ENCODE measurements at regions not wholly inside any gene's neighbourhood (a gene's known extent, or its start where the extent isn't known, plus 50 kb on each side); places are given as distances from the start of the nearest gene placed in this dataset.

DNA sequence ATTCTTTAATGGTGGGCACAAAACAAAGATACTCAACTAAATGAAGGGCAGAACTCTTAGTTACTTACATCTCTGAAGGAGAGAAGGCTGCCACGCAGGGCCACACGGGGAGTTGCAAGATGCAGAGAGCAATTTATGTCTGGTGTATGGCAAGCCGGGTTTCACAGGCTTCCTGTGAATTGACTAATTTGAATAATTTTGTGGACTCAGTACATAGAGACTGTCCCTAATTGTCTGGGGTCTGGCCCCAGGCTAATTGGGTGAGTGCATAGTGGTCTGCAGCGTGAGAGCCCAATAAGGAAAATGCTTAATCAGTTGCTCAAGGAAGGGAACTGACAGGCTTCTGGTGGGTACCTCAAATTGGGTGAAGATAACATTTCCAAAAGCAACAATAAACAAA, 205.7 kb downstream of the OTOR start:
- Histone ChIP-seq H3K9me3 (ENCODE audit: insufficient read depth, low read depth, low read length) (no peaks in the 10 kb centered on the region), H4K20me1 (ENCODE audit: insufficient read depth, low read length) (no peaks in the 10 kb centered on the region), H3K4me1 (ENCODE audit: insufficient read depth, low read length) (no peaks in the 10 kb centered on the region), H3K27me3 (ENCODE audit: insufficient read depth, low read length) (no peaks in the 10 kb centered on the region), H2AFZ (ENCODE audit: low read depth, low read length) (no peak overlapping the region), H3K27ac (ENCODE audit: low read depth, low read length) (no peak overlapping the region), H3K4me2 (ENCODE audit: low read length) (no peak overlapping the region), H3K36me3 (ENCODE audit: insufficient read depth, low read length) (no peaks in the 10 kb centered on the region), H3K9ac (ENCODE audit: low read length) (no peak overlapping the region), H3K79me2 (ENCODE audit: insufficient read depth, low read length) (no peaks in the 10 kb centered on the region), H3K4me3 (ENCODE audit: insufficient read depth, low read depth, low read length) (no peak overlapping the region)
- DNase-seq (ENCODE audit: low read depth) (no peak), FAIRE-seq (no peak)
- Mint-ChIP-seq H3K4me1 (ENCODE audit: low read depth, unreplicated experiment) (peaks cover 18% of the 10 kb centered on the region), H3K36me3 (ENCODE audit: low read depth, unreplicated experiment) (no peaks in the 10 kb centered on the region), H3K27ac (ENCODE audit: unreplicated experiment) (peak overlapping the region; percentile 87), H3K9me3 (ENCODE audit: unreplicated experiment) (peaks cover 6% of the 10 kb centered on the region), H3K4me3 (ENCODE audit: unreplicated experiment) (no peak overlapping the region), H3K27me3 (ENCODE audit: low read depth, unreplicated experiment) (no peaks in the 10 kb centered on the region)
- no peak for TF ChIP-seq EZH2 (IDR thresholded peaks at IDR 0.05; ENCODE audit: insufficient read depth, low read length)
- TF ChIP-seq, protein P1, sequence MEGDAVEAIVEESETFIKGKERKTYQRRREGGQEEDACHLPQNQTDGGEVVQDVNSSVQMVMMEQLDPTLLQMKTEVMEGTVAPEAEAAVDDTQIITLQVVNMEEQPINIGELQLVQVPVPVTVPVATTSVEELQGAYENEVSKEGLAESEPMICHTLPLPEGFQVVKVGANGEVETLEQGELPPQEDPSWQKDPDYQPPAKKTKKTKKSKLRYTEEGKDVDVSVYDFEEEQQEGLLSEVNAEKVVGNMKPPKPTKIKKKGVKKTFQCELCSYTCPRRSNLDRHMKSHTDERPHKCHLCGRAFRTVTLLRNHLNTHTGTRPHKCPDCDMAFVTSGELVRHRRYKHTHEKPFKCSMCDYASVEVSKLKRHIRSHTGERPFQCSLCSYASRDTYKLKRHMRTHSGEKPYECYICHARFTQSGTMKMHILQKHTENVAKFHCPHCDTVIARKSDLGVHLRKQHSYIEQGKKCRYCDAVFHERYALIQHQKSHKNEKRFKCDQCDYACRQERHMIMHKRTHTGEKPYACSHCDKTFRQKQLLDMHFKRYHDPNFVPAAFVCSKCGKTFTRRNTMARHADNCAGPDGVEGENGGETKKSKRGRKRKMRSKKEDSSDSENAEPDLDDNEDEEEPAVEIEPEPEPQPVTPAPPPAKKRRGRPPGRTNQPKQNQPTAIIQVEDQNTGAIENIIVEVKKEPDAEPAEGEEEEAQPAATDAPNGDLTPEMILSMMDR (IDR thresholded peaks at IDR 0.05; ENCODE audit: insufficient read depth, low read depth, low read length), result no peak

- Histone ChIP-seq H3K4me3 (ENCODE audit: insufficient read depth, low read depth, low read length) (no peak overlapping the region), H3K27ac (ENCODE audit: low read depth, low read length) (no peak overlapping the region), H4K20me1 (ENCODE audit: insufficient read depth, low read length) (no peaks in the 10 kb centered on the region), H3K4me1 (ENCODE audit: insufficient read depth, low read length) (no peaks in the 10 kb centered on the region), H3K9me3 (ENCODE audit: insufficient read depth, low read depth, low read length) (no peaks in the 10 kb centered on the region), H3K79me2 (ENCODE audit: insufficient read depth, low read length) (no peaks in the 10 kb centered on the region), H3K9ac (ENCODE audit: low read length) (no peak overlapping the region), H2AFZ (ENCODE audit: low read depth, low read length) (no peak overlapping the region), H3K36me3 (ENCODE audit: insufficient read depth, low read length) (no peaks in the 10 kb centered on the region), H3K27me3 (ENCODE audit: insufficient read depth, low read length) (no peaks in the 10 kb centered on the region), H3K4me2 (ENCODE audit: low read length) (no peak overlapping the region)
- H3K27me3 Mint-ChIP-seq (ENCODE audit: low read depth, unreplicated experiment), result no peaks in the 10 kb centered on the region
- H3K4me3 Mint-ChIP-seq (ENCODE audit: unreplicated experiment), result no peak overlapping the region
- no peaks in the 10 kb centered on the region for H3K36me3 Mint-ChIP-seq (ENCODE audit: low read depth, unreplicated experiment)
- H3K4me1 Mint-ChIP-seq (ENCODE audit: low read depth, unreplicated experiment), result peaks cover 18% of the 10 kb centered on the region
- DNase-seq (ENCODE audit: low read depth) (no peak), FAIRE-seq (peak; percentile 23)
- no peak overlapping the region for H3K27ac Mint-ChIP-seq (ENCODE audit: unreplicated experiment)
- no peak for TF ChIP-seq EZH2 (IDR thresholded peaks at IDR 0.05; ENCODE audit: insufficient read depth, low read length)
- TF ChIP-seq, protein P1 (IDR thresholded peaks at IDR 0.05; ENCODE audit: insufficient read depth, low read depth, low read length), result no peak
- H3K9me3 Mint-ChIP-seq (ENCODE audit: unreplicated experiment), result peaks cover 5% of the 10 kb centered on the region
Measured at GRCh38 chr20:16955462-16955861, 207.3 kb downstream of the OTOR start.

- FAIRE-seq, result no peak
- Histone ChIP-seq H4K20me1 (ENCODE audit: insufficient read depth, low read length) (no peaks in the 10 kb centered on the region), H3K27me3 (ENCODE audit: insufficient read depth, low read length) (no peaks in the 10 kb centered on the region), H3K4me3 (ENCODE audit: insufficient read depth, low read depth, low read length) (no peak overlapping the region), H3K4me1 (ENCODE audit: insufficient read depth, low read length) (no peaks in the 10 kb centered on the region), H3K79me2 (ENCODE audit: insufficient read depth, low read length) (no peaks in the 10 kb centered on the region), H3K9ac (ENCODE audit: low read length) (no peak overlapping the region), H3K36me3 (ENCODE audit: insufficient read depth, low read length) (no peaks in the 10 kb centered on the region), H3K4me2 (ENCODE audit: low read length) (no peak overlapping the region), H3K27ac (ENCODE audit: low read depth, low read length) (no peak overlapping the region), H2AFZ (ENCODE audit: low read depth, low read length) (no peak overlapping the region), H3K9me3 (ENCODE audit: insufficient read depth, low read depth, low read length) (no peaks in the 10 kb centered on the region)
- TF ChIP-seq, protein P1 (IDR thresholded peaks at IDR 0.05; ENCODE audit: insufficient read depth, low read depth, low read length), result no peak
- no peak for TF ChIP-seq EZH2 (IDR thresholded peaks at IDR 0.05; ENCODE audit: insufficient read depth, low read length)
- Mint-ChIP-seq H3K27ac (ENCODE audit: unreplicated experiment) (no peak overlapping the region), H3K4me1 (ENCODE audit: low read depth, unreplicated experiment) (peaks cover 18% of the 10 kb centered on the region), H3K27me3 (ENCODE audit: low read depth, unreplicated experiment) (no peaks in the 10 kb centered on the region), H3K9me3 (ENCODE audit: unreplicated experiment) (peaks cover 5% of the 10 kb centered on the region), H3K36me3 (ENCODE audit: low read depth, unreplicated experiment) (no peaks in the 10 kb centered on the region), H3K4me3 (ENCODE audit: unreplicated experiment) (no peak overlapping the region)
- no peak for DNase-seq (ENCODE audit: low read depth)
Measured at GRCh38 chr20:16955971-16956370, 207.8 kb downstream of the OTOR start.
